ENCODE measurements at regions not wholly inside any gene's neighbourhood (a gene's known extent, or its start where the extent isn't known, plus 50 kb on each side); places are given as distances from the start of the nearest gene placed in this dataset.

DNA sequence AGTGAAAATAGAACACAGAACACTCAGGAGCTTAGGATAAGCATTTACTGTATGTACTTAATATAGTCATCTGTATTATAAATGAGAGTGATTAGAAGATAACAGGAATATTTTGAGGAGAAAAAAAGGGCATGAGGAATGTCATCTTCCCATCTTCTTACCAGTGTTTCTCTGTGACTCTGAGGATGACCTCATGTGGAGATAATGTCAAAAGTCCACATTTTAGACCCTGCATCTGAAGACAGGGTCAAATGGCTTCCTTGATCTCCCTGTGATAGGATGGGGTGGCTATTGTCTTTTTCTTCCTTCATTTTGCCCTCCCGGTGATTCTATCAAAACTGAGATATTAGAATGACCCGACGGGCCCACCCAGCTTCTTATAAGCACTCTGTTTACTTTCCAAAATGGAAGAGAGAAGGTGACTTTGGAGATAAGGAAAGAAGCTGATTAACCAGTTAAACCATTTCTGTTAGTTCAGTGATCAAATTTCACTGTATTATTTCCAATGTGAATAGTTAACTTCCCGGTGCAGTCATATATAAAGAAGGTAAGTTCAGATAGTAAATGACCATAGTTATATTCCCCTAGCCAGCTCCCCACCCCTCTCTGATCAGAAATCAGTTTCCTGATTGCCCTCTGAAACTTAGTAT, 115.7 kb upstream of the SALL4 start:
- DNase-seq: peak in 1 of 2 experiments; percentile 27

- DNase-seq: no peak
Observed at GRCh38 chr20:51916244-51916643, 113.9 kb upstream of the SALL4 start.

- DNase-seq: no peak
Observed at GRCh38 chr20:51914758-51915157, 112.4 kb upstream of the SALL4 start.

DNA sequence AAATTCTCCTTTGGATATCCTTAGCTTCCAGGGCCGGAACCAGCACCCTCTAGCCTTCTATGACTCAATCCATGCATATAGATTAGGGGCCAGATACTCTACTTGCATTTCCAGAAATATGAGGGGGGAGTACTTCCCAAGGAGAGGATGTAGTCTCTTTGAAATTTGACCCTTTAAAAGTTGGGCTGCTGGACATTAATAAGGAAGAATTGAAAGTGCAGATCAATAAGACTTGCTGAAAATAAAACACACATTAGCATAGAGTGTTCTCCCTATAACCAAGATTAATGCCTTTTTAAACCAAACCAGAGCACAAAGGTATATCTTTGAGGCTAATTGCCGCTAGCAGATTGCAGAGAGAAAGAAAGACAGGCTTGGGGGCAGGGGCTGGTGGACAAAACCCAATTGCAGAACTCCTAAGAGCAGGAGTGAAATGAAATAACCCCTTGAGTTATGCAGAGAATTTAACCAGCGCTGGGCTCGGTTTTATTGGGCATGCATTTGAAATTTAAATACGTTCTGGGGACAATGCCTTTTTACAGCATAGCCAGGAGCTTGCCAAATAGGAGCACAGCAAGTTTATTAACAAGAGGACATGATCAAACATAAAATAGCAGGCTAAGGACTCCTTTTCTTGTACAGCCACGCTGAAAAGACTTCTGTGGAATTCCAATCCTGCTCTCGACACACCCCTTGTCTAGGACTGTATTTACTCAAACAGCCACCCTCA, 108.2 kb upstream of the SALL4 start:
- peak; percentile 16 to 42 for DNase-seq

- DNase-seq: no peak
Observed at GRCh38 chr20:51906679-51907078, 104.4 kb upstream of the SALL4 start.

GRCh38 chr20:51906049-51906448, 103.7 kb upstream of the SALL4 start:
- no peak for DNase-seq

GRCh38 chr20:51902933-51903332, 100.6 kb upstream of the SALL4 start:
- DNase-seq: no peak

- no peak for DNase-seq
Observed at GRCh38 chr20:51900443-51900842, 98.1 kb upstream of the SALL4 start.

DNA sequence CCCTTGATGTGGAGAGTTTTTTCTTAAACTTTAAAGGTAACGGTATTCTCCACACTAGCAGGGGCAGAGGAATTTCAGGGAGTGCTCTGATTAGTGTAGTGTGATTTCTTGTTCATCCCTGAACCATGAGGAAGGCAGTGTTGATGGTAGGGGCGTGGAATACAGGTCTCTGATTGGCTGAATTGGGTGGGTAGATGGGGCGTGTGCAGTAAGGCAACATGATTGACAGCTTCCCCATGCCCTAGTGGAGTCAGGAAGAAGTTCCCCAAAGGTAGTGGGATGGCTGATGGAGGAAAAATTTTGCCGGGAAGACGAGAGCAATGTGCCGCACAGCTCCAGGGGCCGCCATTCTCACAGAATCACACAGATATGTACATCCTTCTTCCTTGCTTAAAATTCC, 97.4 kb upstream of the SALL4 start:
- DNase-seq: no peak

- no peak for DNase-seq
Observed at GRCh38 chr20:51898788-51899187, 96.5 kb upstream of the SALL4 start.

GRCh38 chr20:51894619-51895018, 92.3 kb upstream of the SALL4 start:
- no peak for DNase-seq

DNA sequence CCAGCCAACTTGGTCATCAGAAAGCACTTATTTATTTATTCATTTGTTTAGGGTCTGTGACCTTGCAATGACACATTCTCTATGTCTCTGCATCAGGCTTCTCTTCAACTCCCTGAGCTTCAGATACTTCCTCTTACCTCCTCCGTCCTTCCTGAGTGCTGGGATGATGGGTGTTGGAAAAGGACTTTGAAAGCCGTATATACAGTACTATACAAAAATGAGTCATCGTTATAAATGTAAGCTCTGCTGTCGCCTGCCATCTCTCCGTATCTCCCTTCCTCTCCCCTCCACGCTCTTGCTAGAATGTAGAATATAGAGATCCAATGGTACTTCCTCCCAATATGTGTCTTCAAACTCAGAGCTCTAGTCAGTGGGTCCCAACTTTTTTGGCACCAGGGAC, 91.9 kb upstream of the SALL4 start:
- no peak for DNase-seq

- no peak for DNase-seq
Observed at GRCh38 chr20:51893723-51894122, 91.4 kb upstream of the SALL4 start.

GRCh38 chr20:51890003-51890402, 87.7 kb upstream of the SALL4 start:
- DNase-seq: no peak

DNA sequence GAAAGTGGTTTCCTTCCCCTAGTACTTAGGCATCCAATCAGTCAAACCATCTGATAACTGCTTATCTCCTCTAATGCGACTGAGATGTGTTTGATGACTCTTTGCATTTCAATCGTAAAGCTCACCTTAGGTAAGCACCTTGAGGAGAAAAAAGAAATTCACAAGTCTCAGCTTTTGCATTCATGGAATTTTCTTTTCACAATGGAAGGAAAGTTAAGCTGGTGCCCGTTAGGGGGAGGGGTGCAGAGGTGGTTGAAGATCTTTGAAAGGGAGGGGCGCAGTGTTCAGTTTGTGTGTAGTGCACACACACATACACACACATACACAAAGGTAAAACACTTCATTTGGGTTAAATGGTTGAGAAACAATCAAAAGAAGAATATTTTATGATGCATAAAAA, 87.1 kb upstream of the SALL4 start:
- DNase-seq: no peak

DNA sequence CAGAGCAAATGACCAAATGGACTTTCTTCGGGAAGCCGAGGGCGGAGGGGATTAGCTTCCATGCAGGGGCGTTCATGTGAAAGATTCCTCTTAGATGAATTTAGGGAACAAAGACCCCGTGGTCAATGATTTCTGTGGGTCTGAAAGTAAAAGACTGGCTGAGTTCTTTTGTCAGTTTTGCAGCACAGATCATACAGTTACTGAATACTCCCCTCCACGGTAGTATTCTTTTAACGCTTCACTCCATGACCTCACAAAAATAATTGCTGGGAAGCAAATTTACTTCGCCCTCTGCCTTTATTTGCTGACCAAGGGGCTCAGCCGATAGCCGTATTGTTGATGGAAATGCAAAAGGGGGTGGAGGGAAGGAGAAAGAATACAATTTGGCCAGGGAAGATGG, 86.0 kb upstream of the SALL4 start:
- DNase-seq: no peak

DNA sequence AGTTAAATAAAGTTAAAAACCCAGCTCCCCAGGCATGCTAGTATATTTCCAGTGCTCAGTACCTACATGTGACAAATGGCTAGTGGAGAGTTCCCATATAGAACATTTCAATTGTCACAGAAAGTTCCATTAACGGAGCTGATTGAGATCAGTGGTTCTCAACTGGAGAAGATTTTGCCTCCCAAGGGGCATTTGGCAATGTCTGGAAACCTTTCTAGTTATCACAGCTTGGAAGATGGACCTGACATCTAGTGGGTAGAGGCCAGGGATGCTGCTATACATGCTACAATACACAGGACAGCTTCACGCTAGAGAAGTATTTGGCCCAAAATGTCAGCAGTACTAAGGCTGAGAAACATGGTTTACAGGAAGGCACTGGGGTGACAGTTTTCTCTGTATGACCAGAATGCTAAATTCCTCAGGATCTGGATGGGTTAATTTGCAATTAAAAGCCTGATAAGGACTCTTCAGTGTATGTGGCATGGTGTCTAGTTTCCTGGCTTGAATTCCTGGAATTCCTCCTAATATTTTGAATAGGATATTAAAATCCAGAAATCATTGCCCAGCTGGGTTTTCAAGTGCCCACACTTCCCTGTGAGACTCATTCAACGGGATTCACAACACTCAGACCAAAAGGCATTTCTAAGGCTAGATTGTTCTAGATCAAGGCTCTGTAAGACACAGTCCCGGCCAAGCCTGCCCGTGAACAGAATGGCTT, 84.7 kb upstream of the SALL4 start:
- no peak for DNase-seq

GRCh38 chr20:51886341-51886740, 84.0 kb upstream of the SALL4 start:
- DNase-seq: no peak

DNA sequence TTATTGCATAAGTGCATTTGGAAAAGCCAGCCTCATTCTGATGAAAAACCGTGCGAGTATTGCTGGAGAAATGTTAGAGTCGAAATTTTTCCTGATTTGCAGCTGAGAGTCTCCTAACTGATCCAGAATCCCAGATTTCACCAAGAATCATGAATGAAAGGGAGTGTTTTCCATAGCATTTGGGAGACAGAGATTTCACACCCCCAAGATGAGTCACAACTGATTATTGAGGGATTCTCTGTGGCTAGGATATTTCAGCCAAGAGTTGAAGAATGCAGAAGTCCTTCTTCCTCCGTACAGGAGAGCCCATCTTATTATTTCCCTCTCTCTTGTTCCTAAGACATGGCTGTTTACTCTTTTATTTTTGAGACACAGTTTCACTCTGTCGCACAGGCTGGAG, 82.2 kb upstream of the SALL4 start:
- DNase-seq: no peak

GRCh38 chr20:51880188-51880587, 77.9 kb upstream of the SALL4 start:
- no peak for DNase-seq

DNA sequence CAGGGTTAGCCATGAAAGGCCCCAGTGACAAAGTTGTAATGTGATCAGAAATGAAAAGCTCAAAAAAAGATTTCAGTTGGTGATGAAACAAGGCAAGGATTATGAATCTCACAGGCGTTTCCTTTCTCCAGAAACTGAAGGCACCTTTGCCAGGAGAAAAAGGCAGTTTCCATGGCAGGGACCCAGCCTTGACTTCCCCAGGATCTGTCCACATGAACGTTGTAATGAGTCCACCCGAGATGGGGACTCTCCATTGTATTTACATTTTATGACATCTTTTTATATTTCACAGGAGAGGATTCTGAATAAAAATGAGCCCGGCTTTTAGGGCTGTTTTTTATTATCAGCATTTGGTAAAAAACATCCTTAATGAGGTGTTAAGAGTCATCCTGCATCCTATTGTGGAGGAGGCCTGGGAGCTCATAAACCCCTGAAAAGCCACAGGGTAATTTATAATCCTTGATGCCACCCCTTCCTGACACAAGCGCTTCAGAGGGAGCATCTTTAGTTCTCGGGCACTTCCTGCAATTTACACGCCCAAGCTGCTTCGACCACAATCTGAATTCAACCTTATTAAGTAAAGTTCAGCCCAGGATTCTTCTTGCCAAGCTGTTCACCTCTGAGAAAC, 74.1 kb upstream of the SALL4 start:
- no peak for DNase-seq

DNA sequence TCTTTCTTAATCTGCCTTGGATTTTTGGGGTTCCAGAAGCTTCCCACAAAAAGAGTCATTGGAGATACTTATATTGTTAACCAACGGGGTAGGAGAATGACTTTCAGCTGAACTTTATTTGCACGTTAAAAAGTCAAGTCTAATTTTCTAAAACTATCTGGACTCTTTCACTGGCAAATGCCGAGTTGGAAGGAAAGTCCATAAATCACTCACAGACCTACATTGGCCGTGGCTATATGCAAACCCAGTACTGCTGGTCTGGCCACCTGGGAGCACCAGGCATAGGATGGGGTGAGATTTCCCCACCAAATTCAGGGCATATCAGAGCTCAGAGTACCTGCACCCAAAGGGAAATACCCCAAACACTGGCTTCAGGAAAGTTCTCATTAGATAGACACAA, 71.3 kb upstream of the SALL4 start:
- no peak for DNase-seq

DNA sequence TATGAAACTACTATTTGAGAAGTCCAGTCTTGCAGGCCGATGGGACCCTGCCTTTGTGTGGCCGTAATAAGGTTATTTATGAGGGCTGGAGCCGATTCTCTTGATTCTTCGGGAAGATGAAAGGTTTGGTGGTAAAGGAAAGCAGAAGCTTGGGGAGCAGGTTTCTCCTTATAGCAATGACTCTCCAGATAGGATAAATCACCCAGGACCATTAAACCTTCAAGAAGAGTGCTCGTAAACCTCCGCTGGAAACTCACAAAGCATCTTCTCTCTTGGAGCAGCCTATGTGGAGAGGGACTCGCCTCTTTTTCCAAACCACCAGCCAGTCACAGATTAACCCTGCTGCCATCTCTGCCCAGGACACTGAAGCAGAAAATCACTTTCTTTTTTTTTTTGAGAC, 69.6 kb upstream of the SALL4 start:
- peak; percentile 34 to 69 for DNase-seq

- no peak for DNase-seq
Observed at GRCh38 chr20:51869002-51869401, 66.7 kb upstream of the SALL4 start.

All from NCI-H526 (cell line).